ENCODE measurements at regions not wholly inside any gene's neighbourhood (a gene's known extent, or its start where the extent isn't known, plus 50 kb on each side); places are given as distances from the start of the nearest gene placed in this dataset.

DNA sequence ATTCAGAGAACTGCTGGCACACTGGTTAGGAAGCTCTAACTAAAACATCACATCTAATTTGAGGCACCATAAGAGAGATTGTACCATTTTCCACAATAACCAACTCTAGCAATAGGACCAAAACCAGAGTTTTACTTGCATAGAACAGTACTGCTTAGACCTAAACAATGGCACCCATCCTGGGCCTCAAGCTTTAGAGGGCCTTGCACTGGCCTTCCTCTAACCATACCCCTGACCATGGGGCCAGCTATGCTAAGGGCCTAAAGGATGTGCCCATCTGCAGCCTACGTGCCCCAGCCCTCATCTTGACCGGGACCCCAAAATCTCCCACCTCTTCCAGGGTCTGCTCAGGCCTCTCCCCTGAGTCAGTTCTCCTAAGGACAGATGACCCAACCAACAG is 74.4 kb upstream of the ARHGAP32 start:
- no peak for DNase-seq (ENCODE audit: low spot score)

DNA sequence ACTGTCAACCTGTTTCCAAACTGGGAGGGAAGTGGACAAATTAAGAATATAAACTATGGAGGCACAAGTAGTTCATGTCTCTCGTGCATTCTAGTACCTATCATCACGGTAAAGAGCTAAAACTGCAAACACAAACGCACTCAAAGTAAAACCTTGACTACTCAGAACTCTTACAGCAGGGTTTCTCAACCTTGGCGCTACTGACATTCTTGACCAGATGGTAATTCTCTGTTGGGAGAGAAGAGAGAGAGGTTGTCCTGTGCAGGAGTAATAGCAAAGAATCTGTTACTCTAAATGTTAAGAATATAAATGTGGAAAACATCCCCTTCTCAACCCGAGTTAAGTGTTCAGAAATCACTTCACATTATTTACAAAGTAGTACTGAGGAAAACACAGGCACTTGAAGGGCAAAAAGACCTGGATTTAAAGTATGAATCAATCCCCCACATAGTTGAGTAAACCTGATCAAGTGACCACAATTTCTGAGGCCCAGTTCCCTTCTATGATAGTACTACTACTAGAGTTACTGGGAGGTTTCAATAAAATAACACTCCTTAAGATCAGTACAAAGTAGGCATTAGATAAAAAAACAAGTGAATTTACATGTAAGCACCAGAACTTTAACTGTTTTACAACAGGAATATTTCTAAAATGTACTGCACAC is 73.1 kb upstream of the ARHGAP32 start:
- no peak for DNase-seq (ENCODE audit: low spot score)

DNA sequence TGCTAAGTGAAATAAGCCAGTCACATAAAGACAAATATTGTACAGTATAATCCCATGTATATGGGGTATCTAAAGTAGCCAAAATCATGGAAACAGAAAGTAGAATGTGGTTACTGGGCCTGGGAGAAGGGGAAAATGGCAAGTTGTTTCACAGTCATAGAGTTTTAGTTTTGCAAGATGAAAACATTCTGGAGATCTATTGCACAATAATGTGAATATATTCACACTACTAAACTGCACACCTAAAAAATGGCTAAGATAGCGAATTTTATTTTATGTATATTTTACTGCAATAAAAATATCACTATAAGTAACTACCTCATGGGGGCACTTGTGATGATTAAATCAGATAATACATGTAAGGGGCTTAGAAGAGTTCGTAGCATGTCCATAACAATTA is 72.0 kb upstream of the ARHGAP32 start:
- DNase-seq (ENCODE audit: low spot score) = no peak

DNA sequence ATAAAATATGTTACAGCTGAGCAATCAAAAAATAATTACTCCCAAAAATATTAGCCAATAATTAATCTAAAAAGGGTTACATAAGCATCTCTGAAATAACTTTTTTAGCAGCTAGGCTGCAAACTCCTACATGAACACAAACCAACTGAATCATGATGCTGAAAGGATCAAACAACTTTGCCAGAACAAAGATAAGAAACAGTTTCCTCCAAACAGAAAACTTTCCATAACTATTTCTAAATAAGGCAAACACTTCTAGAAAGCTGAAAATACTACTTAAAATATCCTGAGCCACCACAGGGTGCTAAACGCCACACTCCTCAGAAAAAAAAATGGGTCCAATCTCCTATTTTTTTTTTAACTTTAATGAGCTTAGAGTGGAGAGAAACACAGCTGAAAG is 68.6 kb upstream of the ARHGAP32 start:
- no peak for DNase-seq (ENCODE audit: low spot score)

DNA sequence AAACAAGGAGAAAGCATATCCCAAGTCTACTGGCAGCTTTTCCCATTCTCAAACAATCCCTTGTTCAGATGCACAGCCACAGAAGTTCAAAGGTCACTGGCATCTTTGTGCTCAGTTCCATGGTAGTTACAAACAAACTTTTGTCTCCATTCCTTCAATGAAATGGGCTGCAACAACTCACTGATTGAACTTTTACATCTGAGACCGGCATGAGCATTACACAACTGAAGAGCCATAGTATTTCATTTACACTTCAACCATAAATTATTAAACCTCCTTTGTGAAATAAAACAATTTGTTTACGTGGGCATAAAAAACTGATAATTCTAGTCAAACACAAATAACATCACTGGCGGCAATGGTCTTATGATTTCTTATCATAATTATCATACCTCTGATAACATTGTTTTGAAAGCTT is 67.8 kb upstream of the ARHGAP32 start:
- DNase-seq (ENCODE audit: low spot score) = peak; percentile 88

DNA sequence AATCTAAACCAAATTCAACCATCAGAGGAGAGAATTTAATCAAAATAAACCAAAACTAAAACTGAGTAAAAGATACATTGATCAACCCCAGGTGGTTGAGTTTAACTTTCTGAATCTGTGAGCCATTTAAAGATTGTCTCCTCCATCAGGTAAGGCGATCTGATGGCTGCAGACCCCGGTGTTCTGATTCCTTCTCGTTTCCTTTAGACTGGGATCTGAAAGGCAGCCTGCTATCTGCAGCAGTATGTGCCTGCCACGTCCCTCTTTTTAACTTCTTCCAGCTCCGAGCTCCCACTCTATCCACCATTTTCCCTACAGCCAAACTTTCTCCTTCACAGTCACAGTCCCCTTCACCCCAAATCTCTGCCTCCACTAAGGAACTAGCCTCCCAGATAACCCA is 66.1 kb upstream of the ARHGAP32 start:
- DNase-seq (ENCODE audit: low spot score) = no peak

DNA sequence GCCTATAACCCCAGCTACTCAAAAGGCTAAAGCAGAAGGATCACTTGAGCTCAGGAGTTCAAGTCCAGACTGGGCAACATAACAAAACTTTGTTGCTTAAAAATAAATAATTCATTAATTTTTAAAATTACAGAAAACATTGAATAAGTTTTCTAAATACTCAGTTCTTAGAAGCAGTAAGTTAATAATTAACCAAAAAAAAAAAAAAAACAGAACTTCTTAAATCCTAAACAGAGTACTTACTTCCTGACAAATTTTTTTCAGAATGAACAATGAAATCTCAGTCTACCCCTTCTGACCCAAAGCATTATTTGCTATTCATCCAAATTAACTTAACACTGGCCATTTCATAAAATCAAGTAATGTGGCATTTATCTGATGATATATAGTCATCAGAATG is 65.4 kb upstream of the ARHGAP32 start:
- no peak for DNase-seq (ENCODE audit: low spot score)

DNA sequence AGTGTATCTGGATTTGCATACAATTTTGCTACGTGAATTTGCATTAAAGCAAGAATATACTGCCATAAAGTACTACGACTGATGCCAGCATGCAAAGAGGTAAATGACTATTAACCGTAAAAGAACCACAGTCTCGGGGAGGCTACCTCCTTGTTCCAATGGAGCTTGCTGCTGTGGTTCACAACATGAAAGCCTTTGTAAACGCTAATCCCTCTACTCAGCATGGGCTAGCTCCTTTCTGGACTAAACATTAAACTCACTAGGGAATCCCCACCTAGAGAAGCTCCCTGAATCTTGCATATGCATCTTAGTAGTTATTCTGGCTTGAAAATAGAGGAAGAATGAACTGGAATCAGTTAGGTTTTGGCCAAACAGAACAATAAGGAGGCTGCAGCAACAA is 60.5 kb upstream of the ARHGAP32 start:
- no peak for DNase-seq (ENCODE audit: low spot score)

DNA sequence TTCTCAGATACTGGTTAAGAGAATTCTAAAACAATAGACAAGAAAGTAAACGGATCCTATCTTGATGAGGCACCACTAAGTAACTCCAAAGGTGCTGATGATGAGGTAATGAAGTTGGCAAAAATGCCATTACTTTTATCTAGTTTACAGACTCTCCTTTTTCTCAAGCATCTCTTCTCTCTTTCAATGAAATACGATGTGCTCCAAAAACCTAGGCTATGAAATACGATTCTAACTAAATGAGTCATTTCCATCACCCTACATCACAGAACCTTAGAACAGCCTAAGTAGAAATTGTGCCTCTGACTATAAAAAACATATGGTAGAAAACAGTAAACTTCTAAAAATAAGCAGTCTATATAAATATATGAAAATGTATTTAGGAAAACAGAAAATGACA is 58.9 kb upstream of the ARHGAP32 start:
- DNase-seq (ENCODE audit: low spot score) = no peak

DNA sequence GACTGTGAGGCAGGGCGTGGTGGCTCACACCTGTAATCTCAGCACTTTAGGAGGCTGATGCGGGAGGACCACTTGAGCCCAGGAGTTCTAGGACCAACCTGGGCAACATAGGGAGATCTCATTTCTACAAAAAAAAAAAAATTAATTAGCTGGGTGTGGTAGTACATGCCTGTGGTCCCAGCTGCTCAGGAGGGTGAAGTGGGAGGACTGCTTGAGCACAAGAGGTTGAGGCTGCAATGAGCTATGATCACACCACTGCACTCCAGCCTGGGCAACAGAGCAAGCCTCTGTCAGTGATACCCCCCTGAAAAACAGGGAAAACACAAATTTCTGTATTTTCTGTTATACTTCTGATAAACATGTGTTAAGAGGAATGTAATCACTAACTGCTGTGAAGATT is 57.8 kb upstream of the ARHGAP32 start:
- no peak for DNase-seq (ENCODE audit: low spot score)

DNA sequence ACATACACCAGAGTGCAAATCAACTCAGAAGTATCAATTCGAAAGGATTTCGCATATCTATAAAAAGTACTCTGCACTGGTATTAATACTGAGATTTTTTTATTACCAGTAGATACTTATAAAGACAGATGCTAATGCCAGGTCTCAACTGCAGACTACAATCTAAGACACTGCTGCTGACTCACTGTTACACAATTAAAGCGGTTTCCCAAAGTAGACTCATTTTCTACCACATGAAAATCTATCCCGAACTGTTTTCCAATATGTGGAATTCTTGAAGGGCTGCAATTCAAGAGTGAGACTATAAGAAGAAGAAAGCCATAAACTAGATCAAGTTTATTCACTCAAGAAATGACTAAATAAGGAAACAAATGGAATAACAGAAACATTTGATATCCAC is 57.2 kb upstream of the ARHGAP32 start:
- peak; percentile 54 for DNase-seq (ENCODE audit: low spot score)

DNA sequence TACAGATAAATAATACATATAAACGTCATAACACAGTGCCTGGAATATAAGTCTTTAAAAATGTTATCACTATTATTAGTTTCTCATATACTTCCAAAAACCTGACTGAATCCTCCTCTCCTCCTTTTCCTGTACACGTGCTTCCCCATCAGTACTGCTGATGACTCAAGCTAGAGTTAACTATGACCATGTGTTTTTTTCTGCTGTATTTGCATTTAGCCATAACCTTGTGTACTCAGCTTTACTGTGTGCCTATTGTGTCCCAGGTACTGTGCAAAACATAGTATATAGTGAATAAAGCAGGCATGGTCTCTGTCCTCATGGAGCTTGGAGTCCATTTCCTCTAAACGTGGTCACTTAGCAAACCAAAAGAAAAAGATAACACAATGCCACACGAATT is 56.5 kb upstream of the ARHGAP32 start:
- DNase-seq (ENCODE audit: low spot score) = no peak

DNA sequence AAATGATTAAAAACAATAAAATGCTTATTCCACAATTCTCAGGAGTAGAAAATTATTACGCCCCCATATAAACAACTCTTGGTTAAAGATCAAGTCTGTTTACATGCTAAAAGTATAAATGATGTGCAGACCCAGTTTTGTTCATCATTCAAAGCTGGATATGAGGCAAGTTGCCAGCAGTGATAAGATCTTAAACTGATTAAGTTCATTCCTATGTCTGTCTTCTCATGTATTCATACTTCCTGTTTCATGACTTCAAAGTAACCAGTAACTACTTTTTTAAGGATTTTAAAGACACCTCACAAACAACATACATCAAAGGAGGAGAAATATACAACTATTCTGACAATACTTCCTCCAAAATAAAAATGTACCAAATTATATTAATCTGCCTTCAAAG is 55.0 kb upstream of the ARHGAP32 start:
- no peak for DNase-seq (ENCODE audit: low spot score)

DNA sequence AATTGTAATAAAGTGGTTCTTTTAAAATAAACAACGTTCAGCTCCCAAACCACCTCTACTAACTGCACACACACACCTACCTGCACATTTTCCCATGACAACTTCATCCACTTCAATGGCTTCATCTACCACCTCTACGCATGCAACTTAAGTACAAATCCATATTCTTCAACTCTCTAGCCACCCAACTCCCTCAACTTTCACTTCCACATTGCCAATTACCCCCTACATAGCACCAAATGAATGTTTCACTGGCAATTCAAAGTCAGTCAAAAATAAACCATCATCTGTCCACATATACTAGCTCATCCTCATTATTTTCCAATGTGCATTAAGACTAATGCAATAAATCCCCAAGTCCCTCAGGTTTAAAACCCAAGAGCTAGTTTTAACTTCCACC is 50.7 kb upstream of the ARHGAP32 start:
- DNase-seq (ENCODE audit: low spot score) = no peak
